ENCODE measurements at regions not wholly inside any gene's neighbourhood (a gene's known extent, or its start where the extent isn't known, plus 50 kb on each side); places are given as distances from the start of the nearest gene placed in this dataset.

- no peak for TF ChIP-seq POLR2A (IDR thresholded peaks at IDR 0.05; ENCODE audit: low read depth, low read length)
- TF ChIP-seq MAZ (IDR thresholded peaks at IDR 0.05; ENCODE audit: borderline replicate concordance, low read depth, low read length): no peak
- TF ChIP-seq, protein P1, sequence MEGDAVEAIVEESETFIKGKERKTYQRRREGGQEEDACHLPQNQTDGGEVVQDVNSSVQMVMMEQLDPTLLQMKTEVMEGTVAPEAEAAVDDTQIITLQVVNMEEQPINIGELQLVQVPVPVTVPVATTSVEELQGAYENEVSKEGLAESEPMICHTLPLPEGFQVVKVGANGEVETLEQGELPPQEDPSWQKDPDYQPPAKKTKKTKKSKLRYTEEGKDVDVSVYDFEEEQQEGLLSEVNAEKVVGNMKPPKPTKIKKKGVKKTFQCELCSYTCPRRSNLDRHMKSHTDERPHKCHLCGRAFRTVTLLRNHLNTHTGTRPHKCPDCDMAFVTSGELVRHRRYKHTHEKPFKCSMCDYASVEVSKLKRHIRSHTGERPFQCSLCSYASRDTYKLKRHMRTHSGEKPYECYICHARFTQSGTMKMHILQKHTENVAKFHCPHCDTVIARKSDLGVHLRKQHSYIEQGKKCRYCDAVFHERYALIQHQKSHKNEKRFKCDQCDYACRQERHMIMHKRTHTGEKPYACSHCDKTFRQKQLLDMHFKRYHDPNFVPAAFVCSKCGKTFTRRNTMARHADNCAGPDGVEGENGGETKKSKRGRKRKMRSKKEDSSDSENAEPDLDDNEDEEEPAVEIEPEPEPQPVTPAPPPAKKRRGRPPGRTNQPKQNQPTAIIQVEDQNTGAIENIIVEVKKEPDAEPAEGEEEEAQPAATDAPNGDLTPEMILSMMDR (conservative IDR thresholded peaks at IDR 0.05; ENCODE audit: low read depth, low read length): no peak
- no peak for TF ChIP-seq MXI1 (IDR thresholded peaks at IDR 0.05; ENCODE audit: borderline replicate concordance, low read depth, low read length)
- TF ChIP-seq RAD21 (IDR thresholded peaks at IDR 0.05; ENCODE audit: low read length): no peak
- no peak for TF ChIP-seq SMC3 (IDR thresholded peaks at IDR 0.05; ENCODE audit: low read depth, low read length)
- no peak for TF ChIP-seq CEBPB (IDR thresholded peaks at IDR 0.05; ENCODE audit: low read depth, low read length)
- TF ChIP-seq ELK1 (IDR thresholded peaks at IDR 0.05; ENCODE audit: borderline replicate concordance, low read depth, low read length): no peak
- TF ChIP-seq BHLHE40 (IDR thresholded peaks at IDR 0.05; ENCODE audit: low read depth, low read length): no peak
- no peak for TF ChIP-seq USF2 (IDR thresholded peaks at IDR 0.05; ENCODE audit: low read depth, low read length)
- TF ChIP-seq RCOR1 (IDR thresholded peaks at IDR 0.05; ENCODE audit: insufficient replicate concordance, low read length): no peak
- TF ChIP-seq MAFK (IDR thresholded peaks at IDR 0.05; ENCODE audit: low read depth, low read length): no peak
- no peak for TF ChIP-seq CHD1 (IDR thresholded peaks at IDR 0.05; ENCODE audit: low read depth, low read length)
These were observed 1850.0 kb upstream of the ACO1 start for GRCh38 chr9:30534455-30534854.
